B cell (primary cell): ENCODE measurements at regions not wholly inside any gene's neighbourhood (a gene's known extent, or its start where the extent isn't known, plus 50 kb on each side); places are given as distances from the start of the nearest gene placed in this dataset.

Source experiments
- ATAC-seq: fragments of 200-7000 bp; cut with Tn5 transposase; one replicate; pipeline ENCODE4 v1.10.0; 2021; ENCODE audit warnings: low read depth, mild to moderate bottlenecking, moderate number of reproducible peaks, moderate library complexity
- CTCF ChIA-PET: fragments of 350-600 bp; sonication (Branson Sonifier 250); formaldehyde crosslinking; loops from one replicate; lab custom pipeline; 2021; ENCODE audit warnings: antibody characterized with exemption, inconsistent platforms; lab: Charles Lee
- POLR2A ChIA-PET: fragments of 350-600 bp; sonication (Branson Sonifier 250); formaldehyde crosslinking; loops from one replicate; lab custom pipeline; 2021; ENCODE audit warnings: antibody characterized with exemption; lab: Charles Lee
- DNase-seq: peaks from one replicate; pipeline ENCODE4 v3.0.0; 2013
- H2AFZ ChIP-seq: 2 replicates; pipeline ENCODE4 v1.6.1; 2012; ENCODE audit warnings: mild to moderate bottlenecking, low read depth, low read length; ENCODE audit not compliant: insufficient read depth, poor library complexity, severe bottlenecking
- H3K27ac ChIP-seq, 2 donors: 1 replicate in 1 of 2; 2 replicates in 1 of 2; pipeline ENCODE4 v1.5.1; 2012 to 2013; ENCODE audit warnings: low read length in 2 of 2, mild to moderate bottlenecking in 2 of 2, moderate library complexity in 1 of 2
- H3K27me3 ChIP-seq, 4 experiments: fragments of 200-600 bp in 1 of 4; sonication (generic) in 1 of 4; replicated peaks in 1 of 4; 1 replicate in 2 of 4; 2 replicates in 2 of 4; pipeline versions ENCODE4 v1.6.1 to v1.7.0; 2013 to 2016; ENCODE audit warnings: low read length in 3 of 4, mild to moderate bottlenecking in 2 of 4, mixed read lengths in 1 of 4, moderate library complexity in 1 of 4; ENCODE audit not compliant: insufficient read depth in 4 of 4, control insufficient read depth in 3 of 4; ENCODE audit errors: control extremely low read depth in 1 of 4
- H3K36me3 ChIP-seq, 2 experiments: replicated peaks in 1 of 2; 1 replicate in 1 of 2; 2 replicates in 1 of 2; pipeline versions ENCODE4 v1.6.1 to v1.7.1; 2013; ENCODE audit warnings: low read length in 1 of 2; ENCODE audit not compliant: insufficient read depth in 2 of 2, control insufficient read depth in 1 of 2; ENCODE audit errors: control extremely low read depth in 1 of 2, extremely low read depth in 1 of 2
- H3K4me1 ChIP-seq, 2 donors: fragments of 200-600 bp in 1 of 2; sonication (generic) in 1 of 2; 1 replicate in 1 of 2; 2 replicates in 1 of 2; pipeline versions ENCODE4 v1.5.1 to v1.6.1; 2013 to 2017; ENCODE audit warnings: low read length in 2 of 2; ENCODE audit not compliant: control insufficient read depth in 2 of 2, insufficient read depth in 2 of 2
- H3K4me2 ChIP-seq: replicated peaks from 2 replicates; pipeline ENCODE3; 2012; ENCODE audit warnings: mild to moderate bottlenecking, low read depth, low read length; ENCODE audit not compliant: poor library complexity, severe bottlenecking
- H3K4me3 ChIP-seq, 5 experiments: fragments of 200-600 bp in 1 of 5; sonication (generic) in 1 of 5; 1 replicate in 3 of 5; 2 replicates in 2 of 5; pipeline versions ENCODE4 v1.5.1 to v1.7.0; 2011 to 2016; ENCODE audit warnings: low read length in 4 of 5, mild to moderate bottlenecking in 4 of 5, low read depth in 2 of 5, control low read depth in 1 of 5, moderate library complexity in 1 of 5; ENCODE audit not compliant: insufficient read depth in 1 of 5; ENCODE audit errors: control extremely low read depth in 1 of 5, extremely low read depth in 1 of 5
- H3K79me2 ChIP-seq: fragments of 200-600 bp; sonication (generic); one replicate; pipeline ENCODE4 v1.6.0; 2016; ENCODE audit warnings: low read length; ENCODE audit not compliant: control insufficient read depth, insufficient read depth
- H3K9ac ChIP-seq: fragments of 200-600 bp; sonication (generic); 2 replicates; pipeline ENCODE4 v1.6.1; 2017; ENCODE audit warnings: mild to moderate bottlenecking, low read length, moderate library complexity
- H3K9me3 ChIP-seq, 3 donors: one replicate each; pipeline versions ENCODE4 v1.6.1 to v1.7.1; 2013; ENCODE audit warnings: low read length in 2 of 3; ENCODE audit not compliant: control insufficient read depth in 2 of 3, insufficient read depth in 1 of 3; ENCODE audit errors: control extremely low read depth in 1 of 3
- H4K20me1 ChIP-seq: 2 replicates; pipeline ENCODE4 v1.6.0; 2012; ENCODE audit warnings: mild to moderate bottlenecking, low read length; ENCODE audit not compliant: insufficient read depth, control insufficient read depth, poor library complexity, severe bottlenecking
- H3K27ac Mint-ChIP-seq: one replicate; pipeline ENCODE4 v1.8.0; 2021; ENCODE audit warnings: mixed read lengths
- H3K27me3 Mint-ChIP-seq: one replicate; pipeline ENCODE4 v1.8.0; 2021; ENCODE audit warnings: mixed read lengths
- H3K4me1 Mint-ChIP-seq: one replicate; pipeline ENCODE4 v1.8.0; 2021; ENCODE audit warnings: mixed read lengths
- H3K4me3 Mint-ChIP-seq: one replicate; pipeline ENCODE4 v1.8.0; 2021; ENCODE audit warnings: mixed read lengths
- H3K9me3 Mint-ChIP-seq: one replicate; pipeline ENCODE4 v1.8.0; 2022; ENCODE audit warnings: mixed read lengths; ENCODE audit not compliant: insufficient read depth
- CTCF ChIP-seq: fragments of 200-600 bp; IDR thresholded peaks from one replicate; pipeline ENCODE4 v1.8.0; 2022; ENCODE audit warnings: antibody characterized with exemption, mild to moderate bottlenecking
- EZH2 ChIP-seq: IDR thresholded peaks from 2 replicates; pipeline ENCODE4 v1.6.1; 2012; ENCODE audit warnings: borderline replicate concordance, low read depth, mild to moderate bottlenecking, moderate library complexity, low read length; ENCODE audit not compliant: insufficient read depth, poor library complexity, severe bottlenecking
- whole genome bisulfite sequencing: methylation state at CpG from one replicate; pipeline ENCODE4 v1.1.5; 2013; ENCODE audit warnings: missing lambda C conversion rate; ENCODE audit not compliant: insufficient coverage; 5-methylcytosine and 5-hydroxymethylcytosine counted together
- intact Hi-C: fragments of 100-400 bp; cut with micrococcal nuclease; formaldehyde crosslinking; loops from one replicate; pipeline ENCODE4 v1.10.0; 2022

GRCh38 chr5:133732536-133732935 is 120.2 kb upstream of the FSTL4 start:
- WGBS: 93% methylated on average over 9 of the region's 10 CpGs
- H3K79me2 ChIP-seq: no peaks in the 10 kb centered on the region
- no peaks in the 10 kb centered on the region for H3K27me3 ChIP-seq
- no peak overlapping the region for H3K27ac ChIP-seq
- no peak overlapping the region for H3K9ac ChIP-seq
- no peaks in the 10 kb centered on the region for H3K4me1 ChIP-seq
- Mint-ChIP-seq H3K9me3 (peaks cover 4% of the 10 kb centered on the region), H3K27me3 (no peaks in the 10 kb centered on the region), H3K27ac (no peak overlapping the region), H3K4me1 (no peaks in the 10 kb centered on the region), H3K4me3 (no peak overlapping the region)
- no peak overlapping the region for H3K4me3 ChIP-seq
- no peaks in the 10 kb centered on the region for H3K36me3 ChIP-seq
- TF ChIP-seq EZH2 (no peak), CTCF (no peak)
- DNase-seq: no peak
- no peak overlapping the region for H3K4me2 ChIP-seq
- peaks cover 0 to 11% (median 0%) of the 10 kb centered on the region in 3 donors for H3K9me3 ChIP-seq
- intact Hi-C loops: no loop called here
- POLR2A ChIA-PET: no interaction called here
- no peaks in the 10 kb centered on the region for H4K20me1 ChIP-seq
- ATAC-seq: no peak
- CTCF ChIA-PET: no interaction called here
- H2AFZ ChIP-seq: no peak overlapping the region

- Histone ChIP-seq H3K9ac (no peak overlapping the region), H3K4me2 (no peak overlapping the region), H3K27ac (no peak overlapping the region), H3K79me2 (no peaks in the 10 kb centered on the region), H3K9me3 (peaks cover 0 to 11% (median 0%) of the 10 kb centered on the region in 3 donors), H4K20me1 (no peaks in the 10 kb centered on the region), H3K4me1 (no peaks in the 10 kb centered on the region), H2AFZ (no peak overlapping the region), H3K36me3 (no peaks in the 10 kb centered on the region), H3K4me3 (no peak overlapping the region), H3K27me3 (no peaks in the 10 kb centered on the region)
- Mint-ChIP-seq H3K27ac (no peak overlapping the region), H3K4me1 (no peaks in the 10 kb centered on the region), H3K4me3 (no peak overlapping the region), H3K9me3 (peaks cover 4% of the 10 kb centered on the region), H3K27me3 (no peaks in the 10 kb centered on the region)
- no peak for TF ChIP-seq EZH2
- no peak for TF ChIP-seq CTCF
- CTCF ChIA-PET: no interaction called here
- WGBS: 86% methylated on average over 3 of the region's 3 CpGs
- no peak for DNase-seq
- POLR2A ChIA-PET: no interaction called here
- no peak for ATAC-seq
- intact Hi-C loops: no loop called here
Observed at GRCh38 chr5:133731951-133732350, 119.6 kb upstream of the FSTL4 start.
